Hepatocyte (in vitro differentiated cells): ENCODE measurements at regions not wholly inside any gene's neighbourhood (a gene's known extent, or its start where the extent isn't known, plus 50 kb on each side); places are given as distances from the start of the nearest gene placed in this dataset.

Source experiments
- DNase-seq: peaks from one replicate; pipeline ENCODE4 v3.0.0-alpha.2; 2016; ENCODE audit warnings: low spot score
- H2AFZ ChIP-seq: fragments of 200-600 bp; sonication (generic); 2 replicates; pipeline ENCODE4 v1.6.0; 2016; ENCODE audit warnings: antibody characterized with exemption, mild to moderate bottlenecking
- H3K27ac ChIP-seq: fragments of 200-600 bp; sonication (generic); 2 replicates; pipeline ENCODE4 v1.5.1; 2016; ENCODE audit warnings: mild to moderate bottlenecking
- H3K27me3 ChIP-seq: fragments of 200-600 bp; sonication (generic); 2 replicates; pipeline ENCODE4 v1.6.1; 2016
- H3K36me3 ChIP-seq: fragments of 200-600 bp; sonication (generic); replicated peaks from 2 replicates; pipeline ENCODE4 v1.5.1; 2016; ENCODE audit warnings: low read depth; ENCODE audit not compliant: insufficient read depth
- H3K4me1 ChIP-seq: fragments of 200-600 bp; sonication (generic); 2 replicates; pipeline ENCODE4 v1.5.1; 2016; ENCODE audit warnings: mild to moderate bottlenecking, moderate library complexity; ENCODE audit not compliant: insufficient read depth
- H3K4me2 ChIP-seq: fragments of 200-600 bp; sonication (generic); 2 replicates; pipeline ENCODE4 v1.6.0; 2016
- H3K4me3 ChIP-seq: fragments of 200-600 bp; sonication (generic); 2 replicates; pipeline ENCODE4 v1.5.1; 2016; ENCODE audit warnings: mild to moderate bottlenecking
- H3K79me2 ChIP-seq: fragments of 200-600 bp; sonication (generic); 2 replicates; pipeline ENCODE4 v1.6.0; 2017; ENCODE audit warnings: mild to moderate bottlenecking
- H3K9me2 ChIP-seq: fragments of 200-600 bp; sonication (generic); replicated peaks from 2 replicates; pipeline ENCODE4 v1.6.0; 2017; ENCODE audit warnings: mild to moderate bottlenecking; ENCODE audit not compliant: insufficient read depth
- H3K9me3 ChIP-seq: fragments of 200-600 bp; sonication (generic); 2 replicates; pipeline ENCODE4 v1.5.1; 2016; ENCODE audit warnings: low read depth, mild to moderate bottlenecking
- H4K20me1 ChIP-seq: fragments of 200-600 bp; sonication (generic); 2 replicates; pipeline ENCODE4 v1.6.0; 2016; ENCODE audit warnings: mild to moderate bottlenecking; ENCODE audit not compliant: insufficient read depth, poor library complexity, severe bottlenecking
- EZH2 ChIP-seq: fragments of 200-600 bp; sonication (generic); IDR thresholded peaks from 2 replicates; pipeline ENCODE4 v1.6.1; 2016; ENCODE audit warnings: antibody characterized with exemption, mild to moderate bottlenecking, borderline replicate concordance
- EZH2phosphoT487 ChIP-seq: fragments of 200-600 bp; sonication (generic); IDR thresholded peaks from one replicate; pipeline ENCODE4 v1.6.1; 2018; ENCODE audit warnings: antibody characterized with exemption, mild to moderate bottlenecking, low read depth, moderate library complexity; ENCODE audit not compliant: unreplicated experiment, severe bottlenecking
- WGBS: methylation state at CpG from one replicate; pipeline ENCODE4 v1.1.6; 2016; ENCODE audit warnings: low lambda C conversion rate; ENCODE audit errors: missing lambda C conversion rate; 5-methylcytosine and 5-hydroxymethylcytosine counted together
- TF ChIP-seq, protein P1 (sequence below): fragments of 200-600 bp; sonication (generic); IDR thresholded peaks from 2 replicates; pipeline ENCODE4 v1.5.1; 2016; ENCODE audit warnings: antibody characterized with exemption, mild to moderate bottlenecking; ENCODE audit not compliant: poor library complexity

DNA sequence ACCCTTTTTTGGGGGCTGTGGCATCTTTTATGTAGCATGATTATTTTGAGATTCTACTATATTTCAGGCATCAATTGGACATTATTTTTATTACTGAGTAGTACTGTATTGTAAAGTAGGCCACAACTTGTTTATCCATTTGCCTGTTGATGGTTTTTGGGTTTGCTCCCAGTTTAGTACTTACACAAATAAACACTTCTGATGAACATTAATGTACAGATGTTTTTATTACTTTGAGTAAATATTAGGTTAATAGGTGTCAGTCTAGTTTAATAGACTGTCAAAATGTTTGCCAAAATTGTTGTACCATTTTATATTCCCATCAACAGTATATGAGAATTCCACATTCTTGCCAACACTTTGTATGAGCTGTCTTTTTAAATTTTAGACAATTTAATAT is 214.9 kb upstream of the MAD2L1 start:
- Histone ChIP-seq H2AFZ (no peak overlapping the region), H3K9me3 (no peaks in the 10 kb centered on the region), H3K79me2 (no peaks in the 10 kb centered on the region), H3K27ac (no peak overlapping the region), H3K27me3 (no peaks in the 10 kb centered on the region), H3K4me1 (no peaks in the 10 kb centered on the region), H3K4me2 (no peak overlapping the region), H3K36me3 (no peaks in the 10 kb centered on the region), H4K20me1 (no peaks in the 10 kb centered on the region), H3K4me3 (no peak overlapping the region), H3K9me2 (no peaks in the 10 kb centered on the region)
- TF ChIP-seq EZH2phosphoT487, result no peak
- TF ChIP-seq, protein P1, sequence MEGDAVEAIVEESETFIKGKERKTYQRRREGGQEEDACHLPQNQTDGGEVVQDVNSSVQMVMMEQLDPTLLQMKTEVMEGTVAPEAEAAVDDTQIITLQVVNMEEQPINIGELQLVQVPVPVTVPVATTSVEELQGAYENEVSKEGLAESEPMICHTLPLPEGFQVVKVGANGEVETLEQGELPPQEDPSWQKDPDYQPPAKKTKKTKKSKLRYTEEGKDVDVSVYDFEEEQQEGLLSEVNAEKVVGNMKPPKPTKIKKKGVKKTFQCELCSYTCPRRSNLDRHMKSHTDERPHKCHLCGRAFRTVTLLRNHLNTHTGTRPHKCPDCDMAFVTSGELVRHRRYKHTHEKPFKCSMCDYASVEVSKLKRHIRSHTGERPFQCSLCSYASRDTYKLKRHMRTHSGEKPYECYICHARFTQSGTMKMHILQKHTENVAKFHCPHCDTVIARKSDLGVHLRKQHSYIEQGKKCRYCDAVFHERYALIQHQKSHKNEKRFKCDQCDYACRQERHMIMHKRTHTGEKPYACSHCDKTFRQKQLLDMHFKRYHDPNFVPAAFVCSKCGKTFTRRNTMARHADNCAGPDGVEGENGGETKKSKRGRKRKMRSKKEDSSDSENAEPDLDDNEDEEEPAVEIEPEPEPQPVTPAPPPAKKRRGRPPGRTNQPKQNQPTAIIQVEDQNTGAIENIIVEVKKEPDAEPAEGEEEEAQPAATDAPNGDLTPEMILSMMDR, result no peak
- TF ChIP-seq EZH2, result no peak
- no peak for DNase-seq

DNA sequence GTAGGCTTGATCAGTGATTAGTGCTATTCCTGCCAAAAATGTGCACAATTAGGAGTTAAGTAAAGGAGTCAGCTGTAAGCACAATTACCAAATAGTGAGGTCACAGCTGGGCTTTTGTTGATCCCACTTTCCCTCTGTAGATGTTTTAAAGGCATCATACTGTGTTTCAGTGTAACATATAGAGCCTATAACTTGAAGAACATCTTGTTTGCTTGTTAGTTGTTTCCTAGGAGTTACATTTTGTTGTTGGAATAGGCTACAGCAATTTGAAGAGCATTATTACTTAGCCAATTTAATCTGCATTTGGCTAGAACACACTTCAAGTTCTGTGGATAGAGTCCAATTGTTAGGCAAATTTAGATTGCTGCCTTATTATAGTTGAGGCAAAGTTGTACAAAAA is 210.7 kb upstream of the MAD2L1 start:
- no peak overlapping the region for H3K27ac ChIP-seq
- H2AFZ ChIP-seq, result no peak overlapping the region
- no peaks in the 10 kb centered on the region for H4K20me1 ChIP-seq
- no peak for DNase-seq
- TF ChIP-seq EZH2phosphoT487, result no peak
- no peaks in the 10 kb centered on the region for H3K4me1 ChIP-seq
- no peak overlapping the region for H3K4me2 ChIP-seq
- H3K27me3 ChIP-seq, result no peaks in the 10 kb centered on the region
- no peaks in the 10 kb centered on the region for H3K9me2 ChIP-seq
- H3K4me3 ChIP-seq, result no peak overlapping the region
- H3K79me2 ChIP-seq, result no peaks in the 10 kb centered on the region
- H3K9me3 ChIP-seq, result no peaks in the 10 kb centered on the region
- H3K36me3 ChIP-seq, result no peaks in the 10 kb centered on the region

DNA sequence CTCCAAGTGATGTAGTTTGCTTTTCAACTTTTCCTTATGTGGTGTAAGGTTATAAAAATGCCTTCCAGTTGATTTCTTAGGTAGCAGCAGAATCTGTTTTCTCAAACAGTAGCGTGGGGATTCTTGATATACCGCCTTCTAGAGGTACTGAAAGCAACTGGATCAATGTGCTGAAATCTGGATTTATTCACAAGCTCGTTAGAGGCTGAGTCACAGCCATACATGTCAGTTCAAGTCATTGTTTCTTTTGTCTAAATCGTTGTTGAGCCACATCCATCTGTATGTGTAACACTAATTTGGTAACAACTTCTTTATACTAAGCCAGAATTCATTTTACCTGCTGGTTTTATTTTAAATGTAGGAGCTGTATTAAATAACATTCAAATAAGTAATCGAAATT is 200.0 kb upstream of the MAD2L1 start:
- no peak for DNase-seq
- Histone ChIP-seq H3K27me3 (no peaks in the 10 kb centered on the region), H3K79me2 (no peaks in the 10 kb centered on the region), H3K4me3 (no peak overlapping the region), H3K4me2 (no peak overlapping the region), H3K9me2 (no peaks in the 10 kb centered on the region), H3K36me3 (no peaks in the 10 kb centered on the region), H3K4me1 (no peaks in the 10 kb centered on the region), H2AFZ (no peak overlapping the region), H4K20me1 (no peaks in the 10 kb centered on the region), H3K27ac (no peak overlapping the region), H3K9me3 (no peaks in the 10 kb centered on the region)
- TF ChIP-seq, protein P1, result no peak
- TF ChIP-seq EZH2 (no peak), EZH2phosphoT487 (no peak)
- WGBS, result 85% methylated on average over 5 of the region's 5 CpGs

GRCh38 chr4:120263618-120264017 is 197.0 kb upstream of the MAD2L1 start:
- Histone ChIP-seq H3K79me2 (no peaks in the 10 kb centered on the region), H3K27me3 (no peaks in the 10 kb centered on the region), H3K4me2 (no peak overlapping the region), H3K4me3 (no peak overlapping the region), H3K36me3 (no peaks in the 10 kb centered on the region), H3K27ac (no peak overlapping the region), H3K9me2 (no peaks in the 10 kb centered on the region), H3K9me3 (no peaks in the 10 kb centered on the region), H2AFZ (no peak overlapping the region), H3K4me1 (no peaks in the 10 kb centered on the region), H4K20me1 (no peaks in the 10 kb centered on the region)
- WGBS, result 65% methylated on average over 4 of the region's 4 CpGs
- no peak for DNase-seq
- TF ChIP-seq, protein P1, result no peak
- TF ChIP-seq EZH2phosphoT487, result no peak
- TF ChIP-seq EZH2, result no peak
